C4-2B (cell line): ENCODE measurements at regions not wholly inside any gene's neighbourhood (a gene's known extent, or its start where the extent isn't known, plus 50 kb on each side); places are given as distances from the start of the nearest gene placed in this dataset.

Experiments used
- ZFX ChIP-seq: fragments of 450-650 bp; IDR thresholded peaks from 2 replicates; pipeline ENCODE4 v1.6.1; 2017
- TF ChIP-seq, protein P1 (sequence below): fragments of 450-650 bp; conservative IDR thresholded peaks from 2 replicates; pipeline ENCODE4 v1.5.1; 2017; ENCODE audit warnings: mild to moderate bottlenecking

DNA sequence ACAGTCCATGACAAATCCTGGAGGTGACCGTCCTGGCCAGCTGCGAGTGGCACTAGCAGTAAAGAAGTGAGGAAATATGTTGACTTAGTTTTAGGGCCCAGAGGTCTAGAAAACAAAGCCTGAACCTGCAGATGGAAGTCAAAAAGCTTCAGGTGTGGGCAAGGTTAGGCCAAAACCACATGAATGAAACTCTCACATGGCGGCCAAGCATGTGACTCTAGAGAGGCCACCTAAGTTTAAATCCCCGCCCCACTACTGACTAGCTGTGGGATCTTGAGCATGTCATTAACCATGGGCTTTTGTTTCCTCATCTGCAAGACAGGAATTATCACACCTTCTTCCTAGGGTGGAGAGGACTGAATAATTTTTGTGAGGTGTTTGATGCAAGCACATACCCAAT, 148.2 kb upstream of the DAB1 start:
- TF ChIP-seq, protein P1, sequence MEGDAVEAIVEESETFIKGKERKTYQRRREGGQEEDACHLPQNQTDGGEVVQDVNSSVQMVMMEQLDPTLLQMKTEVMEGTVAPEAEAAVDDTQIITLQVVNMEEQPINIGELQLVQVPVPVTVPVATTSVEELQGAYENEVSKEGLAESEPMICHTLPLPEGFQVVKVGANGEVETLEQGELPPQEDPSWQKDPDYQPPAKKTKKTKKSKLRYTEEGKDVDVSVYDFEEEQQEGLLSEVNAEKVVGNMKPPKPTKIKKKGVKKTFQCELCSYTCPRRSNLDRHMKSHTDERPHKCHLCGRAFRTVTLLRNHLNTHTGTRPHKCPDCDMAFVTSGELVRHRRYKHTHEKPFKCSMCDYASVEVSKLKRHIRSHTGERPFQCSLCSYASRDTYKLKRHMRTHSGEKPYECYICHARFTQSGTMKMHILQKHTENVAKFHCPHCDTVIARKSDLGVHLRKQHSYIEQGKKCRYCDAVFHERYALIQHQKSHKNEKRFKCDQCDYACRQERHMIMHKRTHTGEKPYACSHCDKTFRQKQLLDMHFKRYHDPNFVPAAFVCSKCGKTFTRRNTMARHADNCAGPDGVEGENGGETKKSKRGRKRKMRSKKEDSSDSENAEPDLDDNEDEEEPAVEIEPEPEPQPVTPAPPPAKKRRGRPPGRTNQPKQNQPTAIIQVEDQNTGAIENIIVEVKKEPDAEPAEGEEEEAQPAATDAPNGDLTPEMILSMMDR = no peak
- no peak for TF ChIP-seq ZFX
